H1 (cell line): ENCODE measurements at regions not wholly inside any gene's neighbourhood (a gene's known extent, or its start where the extent isn't known, plus 50 kb on each side); places are given as distances from the start of the nearest gene placed in this dataset.

ENCODE experiments used
- CTCF ChIA-PET: fragments of 300-600 bp; sonication (Branson Sonifier 250); formaldehyde crosslinking; loops from one replicate; lab custom pipeline; 2021; ENCODE audit not compliant: partially characterized antibody; lab: Charles Lee
- POLR2A ChIA-PET: fragments of 300-600 bp; sonication (Branson Sonifier 250); formaldehyde crosslinking; loops from one replicate; lab custom pipeline; 2021; ENCODE audit warnings: inconsistent platforms; ENCODE audit not compliant: partially characterized antibody; lab: Charles Lee
- DNase-seq, 2 experiments: peaks; one replicate each; pipeline versions ENCODE4 v3.0.0 to v3.0.0-alpha.2; 2010 to 2022; ENCODE audit warnings: low spot score in 2 of 2, low read depth in 1 of 2, mixed read lengths in 1 of 2
- FAIRE-seq: peaks from 2 replicates; lab custom pipeline; 2011; peaks lifted over from hg19 to GRCh38; lab: Jason Lieb, UNC
- H2AFZ ChIP-seq: 2 replicates; pipeline ENCODE4 v1.8.1; 2012; ENCODE audit warnings: low read length, inconsistent platforms
- H2AK5ac ChIP-seq: 2 replicates; pipeline ENCODE4 v1.6.1; 2013; ENCODE audit warnings: low read depth, low read length
- H2BK120ac ChIP-seq: replicated peaks from 2 replicates; pipeline ENCODE3; 2013; ENCODE audit warnings: low read depth, low read length, inconsistent platforms
- H2BK12ac ChIP-seq: 2 replicates; pipeline ENCODE4 v1.6.1; 2013; ENCODE audit warnings: low read depth, low read length
- H2BK15ac ChIP-seq: 2 replicates; pipeline ENCODE4 v1.6.1; 2013; ENCODE audit warnings: low read length
- H2BK20ac ChIP-seq: 2 replicates; pipeline ENCODE4 v1.6.1; 2013; ENCODE audit warnings: low read length
- H2BK5ac ChIP-seq: 2 replicates; pipeline ENCODE4 v1.6.1; 2013; ENCODE audit warnings: low read depth, low read length
- H3K14ac ChIP-seq: 2 replicates; pipeline ENCODE4 v1.6.1; 2013; ENCODE audit warnings: inconsistent platforms; ENCODE audit not compliant: insufficient read length
- H3K18ac ChIP-seq: 2 replicates; pipeline ENCODE4 v1.6.1; 2013; ENCODE audit warnings: low read length; ENCODE audit errors: extremely low read depth
- H3K23ac ChIP-seq: 2 replicates; pipeline ENCODE4 v1.6.1; 2013; ENCODE audit warnings: inconsistent platforms; ENCODE audit not compliant: insufficient read length
- H3K23me2 ChIP-seq: 2 replicates; pipeline ENCODE4 v1.6.1; 2013; ENCODE audit warnings: low read depth, low read length
- H3K27ac ChIP-seq: 2 replicates; pipeline ENCODE4 v1.6.1; 2011; ENCODE audit warnings: low read depth, low read length, inconsistent platforms
- H3K27me3 ChIP-seq, 4 experiments: replicated peaks in 1 of 4; 1 replicate in 1 of 4; 2 replicates in 3 of 4; pipeline versions ENCODE4 v1.6.1 to v1.8.1; 2011 to 2013; ENCODE audit warnings: low read length in 3 of 4, mild to moderate bottlenecking in 3 of 4, inconsistent platforms in 2 of 4, mixed read lengths in 2 of 4, moderate library complexity in 1 of 4; ENCODE audit not compliant: control insufficient read depth in 3 of 4, insufficient read depth in 3 of 4; ENCODE audit errors: extremely low read depth in 1 of 4
- H3K36me3 ChIP-seq, 4 experiments: 2 replicates each; pipeline versions ENCODE4 v1.6.1 to v1.8.1; 2011 to 2013; ENCODE audit warnings: mild to moderate bottlenecking in 4 of 4, low read length in 3 of 4, moderate library complexity in 2 of 4, control low read depth in 1 of 4, inconsistent platforms in 1 of 4; ENCODE audit not compliant: insufficient read depth in 4 of 4, control insufficient read depth in 2 of 4
- H3K4ac ChIP-seq: replicated peaks from 2 replicates; pipeline ENCODE3; 2013; ENCODE audit warnings: low read length, low read depth, mixed read lengths, inconsistent platforms; ENCODE audit not compliant: insufficient read length
- H3K4me1 ChIP-seq, 4 experiments: replicated peaks in 1 of 4; 1 replicate in 1 of 4; 2 replicates in 3 of 4; pipeline versions ENCODE4 v1.6.1 to v1.8.1; 2011 to 2013; ENCODE audit warnings: low read length in 3 of 4, inconsistent platforms in 2 of 4, mixed read lengths in 1 of 4; ENCODE audit not compliant: insufficient read depth in 4 of 4, control insufficient read depth in 3 of 4
- H3K4me2 ChIP-seq, 2 experiments: 2 replicates each; pipeline versions ENCODE4 v1.6.1 to v1.8.1; 2011 to 2013; ENCODE audit warnings: low read depth in 2 of 2, low read length in 2 of 2, control low read depth in 1 of 2, inconsistent platforms in 1 of 2, mild to moderate bottlenecking in 1 of 2; ENCODE audit not compliant: insufficient read depth in 1 of 2
- H3K4me3 ChIP-seq, 4 experiments: fragments of 200-600, 300-600 bp in 1 of 4; sonication (generic), shearing (Covaris generic), sonication (Bioruptor Twin) in 1 of 4; 2 replicates each; pipeline versions ENCODE4 v1.5.1 to v1.8.1; 2011 to 2016; ENCODE audit warnings: low read length in 4 of 4, low read depth in 3 of 4, control low read depth in 2 of 4, inconsistent platforms in 2 of 4, mild to moderate bottlenecking in 2 of 4, mixed read lengths in 1 of 4, moderate library complexity in 1 of 4; ENCODE audit not compliant: insufficient read depth in 2 of 4; ENCODE audit errors: extremely low read depth in 1 of 4
- H3K56ac ChIP-seq: replicated peaks from 2 replicates; pipeline ENCODE3; 2013; ENCODE audit warnings: low read depth, mild to moderate bottlenecking, mixed read lengths, low read length, inconsistent platforms; ENCODE audit not compliant: insufficient read length
- H3K79me1 ChIP-seq: 2 replicates; pipeline ENCODE4 v1.6.1; 2013; ENCODE audit warnings: low read depth, low read length, control low read depth
- H3K79me2 ChIP-seq, 2 experiments: 2 replicates each; pipeline versions ENCODE4 v1.6.1 to v1.8.1; 2012 to 2013; ENCODE audit warnings: low read length in 2 of 2, mild to moderate bottlenecking in 2 of 2, inconsistent platforms in 1 of 2; ENCODE audit not compliant: insufficient read depth in 2 of 2, control insufficient read depth in 1 of 2
- H3K9ac ChIP-seq, 4 experiments: replicated peaks in 1 of 4; 1 replicate in 1 of 4; 2 replicates in 3 of 4; pipeline versions ENCODE4 v1.6.1 to v1.8.1; 2011 to 2013; ENCODE audit warnings: low read depth in 3 of 4, low read length in 3 of 4, control low read depth in 2 of 4, mild to moderate bottlenecking in 2 of 4, moderate library complexity in 2 of 4, inconsistent platforms in 1 of 4; ENCODE audit errors: extremely low read depth in 1 of 4
- H3K9me3 ChIP-seq, 2 experiments: 2 replicates each; pipeline versions ENCODE4 v1.6.1 to v1.8.1; 2012 to 2013; ENCODE audit warnings: mild to moderate bottlenecking in 2 of 2, moderate library complexity in 2 of 2, control low read depth in 1 of 2, inconsistent platforms in 1 of 2, low read depth in 1 of 2, low read length in 1 of 2, mixed read lengths in 1 of 2; ENCODE audit not compliant: insufficient read depth in 2 of 2
- H4K20me1 ChIP-seq, 2 experiments: replicated peaks in 1 of 2; 2 replicates each; pipeline versions ENCODE3 to v1.8.1; 2011 to 2013; ENCODE audit warnings: inconsistent platforms in 2 of 2, low read length in 2 of 2, mild to moderate bottlenecking in 1 of 2; ENCODE audit not compliant: insufficient read depth in 2 of 2, control insufficient read depth in 1 of 2
- H4K5ac ChIP-seq: 2 replicates; pipeline ENCODE4 v1.6.1; 2013; ENCODE audit warnings: low read length, low read depth, mixed read lengths, inconsistent platforms; ENCODE audit not compliant: insufficient read length
- H4K8ac ChIP-seq: 2 replicates; pipeline ENCODE4 v1.8.0; 2013; ENCODE audit warnings: mild to moderate bottlenecking, moderate library complexity, low read length, inconsistent platforms; ENCODE audit not compliant: insufficient read depth; ENCODE audit errors: extremely low read depth
- H4K91ac ChIP-seq: replicated peaks from 2 replicates; pipeline ENCODE3; 2013; ENCODE audit warnings: low read length, mixed read lengths, inconsistent platforms; ENCODE audit not compliant: insufficient read length
- BRCA1 ChIP-seq: IDR thresholded peaks from 2 replicates; pipeline ENCODE4 v1.6.1; 2012; ENCODE audit warnings: low read depth, low read length, improper control_type of control experiment
- EGR1 ChIP-seq: IDR thresholded peaks from 2 replicates; pipeline ENCODE4 v1.6.1; 2011; ENCODE audit warnings: low read depth, low read length, borderline replicate concordance
- ZNF274 ChIP-seq: IDR thresholded peaks from 2 replicates; pipeline ENCODE4 v1.7.0; 2012; ENCODE audit warnings: low read length, borderline replicate concordance; ENCODE audit errors: extremely low read depth
- WGBS, 2 experiments: shearing (Covaris generic) in 1 of 2; methylation state at CpG; one replicate each; pipeline versions ENCODE4 v1.1.6 to v1.1.7; 2013 to 2015; ENCODE audit warnings: low lambda C conversion rate in 2 of 2, mixed read lengths in 2 of 2, inconsistent platforms in 1 of 2, low coverage in 1 of 2, missing lambda C conversion rate in 1 of 2; ENCODE audit not compliant: insufficient replicate concordance in 2 of 2, insufficient coverage in 1 of 2, insufficient read length in 1 of 2; ENCODE audit errors: extremely low coverage in 1 of 2, missing lambda C conversion rate in 1 of 2; 5-methylcytosine and 5-hydroxymethylcytosine counted together
- TF ChIP-seq, protein P1 (sequence below): IDR thresholded peaks from 2 replicates; pipeline ENCODE4 v1.6.1; 2012; ENCODE audit warnings: inconsistent platforms

DNA sequence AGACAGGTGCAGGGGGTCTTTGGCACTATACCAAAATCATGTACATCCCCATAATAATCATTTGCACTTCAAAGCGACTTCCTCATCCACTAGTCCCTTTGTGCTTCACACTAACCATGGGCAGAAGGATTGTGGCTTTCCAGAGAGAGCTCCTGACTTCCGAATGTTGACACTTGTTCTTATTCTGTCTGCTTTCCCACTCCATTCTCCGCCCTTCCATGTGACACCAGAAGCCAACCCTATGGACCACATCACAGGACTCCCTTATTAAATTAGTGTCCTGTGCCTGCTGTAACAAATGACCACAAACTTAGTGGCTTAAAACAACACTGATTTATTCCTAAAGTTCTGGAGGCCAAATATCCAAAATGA lies 91.6 kb downstream of the CMC2 start:
- no peak overlapping the region for H3K9ac ChIP-seq
- FAIRE-seq (no peak), DNase-seq (no peak)
- no peak overlapping the region for H3K4me2 ChIP-seq
- no peak overlapping the region for H3K56ac ChIP-seq
- no peak overlapping the region for H2BK20ac ChIP-seq
- no peak for TF ChIP-seq ZNF274
- no peak for TF ChIP-seq EGR1
- no peak for TF ChIP-seq BRCA1
- TF ChIP-seq, protein P1, sequence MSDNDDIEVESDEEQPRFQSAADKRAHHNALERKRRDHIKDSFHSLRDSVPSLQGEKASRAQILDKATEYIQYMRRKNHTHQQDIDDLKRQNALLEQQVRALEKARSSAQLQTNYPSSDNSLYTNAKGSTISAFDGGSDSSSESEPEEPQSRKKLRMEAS, result no peak
- H3K4ac ChIP-seq, result no peak overlapping the region
- no peaks in the 10 kb centered on the region for H3K36me3 ChIP-seq
- H4K8ac ChIP-seq, result no peak overlapping the region
- H4K20me1 ChIP-seq, result no peaks in the 10 kb centered on the region
- no peak overlapping the region for H3K14ac ChIP-seq
- H4K91ac ChIP-seq, result no peak overlapping the region
- POLR2A ChIA-PET, result no interaction called here
- no peak overlapping the region for H2AFZ ChIP-seq
- H2BK5ac ChIP-seq, result no peak overlapping the region
- no peaks in the 10 kb centered on the region for H3K79me2 ChIP-seq
- no peak overlapping the region for H3K4me3 ChIP-seq
- H3K9me3 ChIP-seq, result peaks cover 3 to 7% of the 10 kb centered on the region in 2 experiments; a peak in 3 of 4 replicates
- no peak overlapping the region for H2BK120ac ChIP-seq
- no peak overlapping the region for H2BK12ac ChIP-seq
- H3K23me2 ChIP-seq, result no peaks in the 10 kb centered on the region
- 78% methylated on average over 3 of the region's 3 CpGs; no CpG with 5 or more reads in 1 of the 2 experiments for WGBS, 2 experiments
- H3K27me3 ChIP-seq, result no peaks in the 10 kb centered on the region
- no peak overlapping the region for H4K5ac ChIP-seq
- H3K4me1 ChIP-seq, result peaks cover 0 to 7% (median 0%) of the 10 kb centered on the region in 4 experiments; a peak in 1 of 7 replicates
- H3K79me1 ChIP-seq, result no peaks in the 10 kb centered on the region
- no peak overlapping the region for H3K18ac ChIP-seq
- no peak overlapping the region for H3K27ac ChIP-seq
- H2AK5ac ChIP-seq, result no peak overlapping the region
- no peak overlapping the region for H2BK15ac ChIP-seq
- CTCF ChIA-PET, result interaction anchor here (0.6 to 0.7 kb wide), 2 partner anchors 16 to 89 kb away, joined by 3 to 5 read pairs; no protein-coding TSS in a partner anchor
- no peak overlapping the region for H3K23ac ChIP-seq
